GM12878 (cell line): ENCODE measurements at regions not wholly inside any gene's neighbourhood (a gene's known extent, or its start where the extent isn't known, plus 50 kb on each side); places are given as distances from the start of the nearest gene placed in this dataset.

Experiments
- ATAC-seq: fragments of 200-7000 bp; cut with Tn5 transposase; 3 replicates; pipeline ENCODE4 v1.9.1; 2020; ENCODE audit warnings: mild to moderate bottlenecking, moderate library complexity
- BruUV-seq: library from RNA; stranded (reverse); fragments of 400-500 nt; replicated peaks from 2 replicates; lab custom pipeline; 2021; lab: Mats Ljungman, UMichigan
- CTCF ChIA-PET: fragments of 300-600 bp; sonication (Branson Sonifier 250); formaldehyde crosslinking; extraction: SDS; loops from one replicate; lab custom pipeline; 2021; ENCODE audit warnings: inconsistent platforms; lab: Yijun Ruan, JAX
- POLR2A ChIA-PET: fragments of 350-600 bp; formaldehyde crosslinking; extraction: SDS; loops from one replicate; lab custom pipeline; 2021; ENCODE audit warnings: inconsistent platforms; lab: Charles Lee
- RAD21 ChIA-PET: fragments of 300-600 bp; sonication (Branson Sonifier 250); formaldehyde crosslinking; loops from one replicate; lab custom pipeline; 2023; ENCODE audit warnings: antibody characterized with exemption; ENCODE audit not compliant: unreplicated experiment; lab: Charles Lee
- SMC1A ChIA-PET: fragments of 300-600 bp; sonication (Branson Sonifier 250); formaldehyde crosslinking; loops from one replicate; lab custom pipeline; 2023; ENCODE audit not compliant: unreplicated experiment, uncharacterized antibody; lab: Charles Lee
- DNase-seq: peaks from one replicate; pipeline ENCODE4 v3.0.0-alpha.2; 2011; ENCODE audit warnings: low read depth, low spot score
- FAIRE-seq: peaks from 3 replicates; lab custom pipeline; 2011; peaks lifted over from hg19 to GRCh38; lab: Jason Lieb, UNC
- H2AFZ ChIP-seq: 2 replicates; pipeline ENCODE4 v1.6.0; 2011; ENCODE audit warnings: low read depth, low read length, control low read depth; ENCODE audit not compliant: control insufficient read depth
- H3K27ac ChIP-seq: 2 replicates; pipeline ENCODE4 v1.5.1; 2011; ENCODE audit warnings: control low read depth; ENCODE audit not compliant: control insufficient read depth, insufficient read depth
- H3K27me3 ChIP-seq, 2 experiments: replicated peaks in 1 of 2; 2 replicates each; pipeline versions ENCODE4 v1.6.0 to v1.6.1; 2011; ENCODE audit warnings: low read length in 1 of 2; ENCODE audit not compliant: control insufficient read depth in 2 of 2, insufficient read depth in 2 of 2
- H3K36me3 ChIP-seq, 2 experiments: 2 replicates each; pipeline ENCODE4 v1.5.1; 2011; ENCODE audit warnings: low read length in 1 of 2; ENCODE audit not compliant: control insufficient read depth in 2 of 2, insufficient read depth in 2 of 2
- H3K4me1 ChIP-seq: 2 replicates; pipeline ENCODE4 v1.6.1; 2011; ENCODE audit warnings: mild to moderate bottlenecking, low read length, moderate library complexity, mixed read lengths; ENCODE audit not compliant: control insufficient read depth, insufficient read depth
- H3K4me2 ChIP-seq: 2 replicates; pipeline ENCODE4 v1.6.0; 2011; ENCODE audit warnings: control low read depth; ENCODE audit not compliant: control insufficient read depth, insufficient read depth
- H3K4me3 ChIP-seq: fragments of 200-600 bp; sonication (generic); 2 replicates; pipeline ENCODE4 v1.5.1; 2016
- H3K79me2 ChIP-seq: 2 replicates; pipeline ENCODE4 v1.6.0; 2011; ENCODE audit warnings: low read length; ENCODE audit not compliant: control insufficient read depth, insufficient read depth
- H3K9ac ChIP-seq: 2 replicates; pipeline ENCODE4 v1.8.0; 2011; ENCODE audit warnings: low read length, control low read depth, mixed read lengths; ENCODE audit not compliant: control insufficient read depth, insufficient read depth
- H3K9me3 ChIP-seq: replicated peaks from 3 replicates; pipeline ENCODE4 v1.5.1; 2011; ENCODE audit warnings: mild to moderate bottlenecking, low read length; ENCODE audit not compliant: control insufficient read depth, insufficient read depth
- H4K20me1 ChIP-seq: 2 replicates; pipeline ENCODE4 v1.6.0; 2011; ENCODE audit not compliant: control insufficient read depth, insufficient read depth
- BHLHE40 ChIP-seq, 2 experiments: fragments of 450-650 bp in 1 of 2; IDR thresholded peaks; 2 replicates each; pipeline ENCODE4 v1.6.1; 2011 to 2017; ENCODE audit warnings: low read depth in 2 of 2, borderline replicate concordance in 1 of 2, improper control_type of control experiment in 1 of 2, low read length in 1 of 2, mild to moderate bottlenecking in 1 of 2
- CEBPB ChIP-seq, 2 experiments: fragments of 150-350 bp in 1 of 2; IDR thresholded peaks; 2 replicates each; pipeline ENCODE4 v1.6.1; 2012 to 2014; ENCODE audit warnings: low read depth in 2 of 2, low read length in 2 of 2, borderline replicate concordance in 1 of 2, inconsistent platforms in 1 of 2
- CHD2 ChIP-seq: IDR thresholded peaks from 2 replicates; pipeline ENCODE4 v1.6.1; 2011; ENCODE audit warnings: low read depth, low read length, improper control_type of control experiment, borderline replicate concordance
- FOS ChIP-seq: IDR thresholded peaks from 3 replicates; pipeline ENCODE4 v1.6.1; 2011; ENCODE audit warnings: borderline replicate concordance; ENCODE audit not compliant: insufficient read length; ENCODE audit errors: extremely low read depth
- GATAD2B ChIP-seq: fragments of 450-650 bp; conservative IDR thresholded peaks from 2 replicates; pipeline ENCODE4 v1.6.1; 2017; ENCODE audit warnings: low read depth, mild to moderate bottlenecking, moderate library complexity
- KAT2A ChIP-seq: conservative IDR thresholded peaks from 2 replicates; pipeline ENCODE4 v1.6.1; 2011; ENCODE audit warnings: low read depth, low read length; ENCODE audit not compliant: control insufficient read depth
- MTA2 ChIP-seq: fragments of 450-650 bp; IDR thresholded peaks from 2 replicates; pipeline ENCODE4 v1.6.1; 2016; ENCODE audit warnings: low read depth, mild to moderate bottlenecking, moderate library complexity
- NFYA ChIP-seq: IDR thresholded peaks from 2 replicates; pipeline ENCODE4 v1.6.1; 2011; ENCODE audit warnings: low read depth, mild to moderate bottlenecking, low read length, improper control_type of control experiment, borderline replicate concordance
- SMARCA5 ChIP-seq: fragments of 450-650 bp; IDR thresholded peaks from 2 replicates; pipeline ENCODE4 v1.6.1; 2017; ENCODE audit warnings: mild to moderate bottlenecking
- ZNF274 ChIP-seq: IDR thresholded peaks from one replicate; pipeline ENCODE4 v1.8.0; 2011; ENCODE audit not compliant: insufficient read length, insufficient read depth
- WGBS: methylation state at CpG from one replicate; pipeline ENCODE4 v1.1.6; 2016; ENCODE audit warnings: low lambda C conversion rate; ENCODE audit not compliant: insufficient replicate concordance, insufficient coverage; ENCODE audit errors: missing lambda C conversion rate; 5-methylcytosine and 5-hydroxymethylcytosine counted together
- in situ Hi-C: fragments of 300-500 bp; cut with MboI; formaldehyde crosslinking; loops from 9 replicates; pipeline ENCODE4 v1.14.3; 2018; ENCODE audit warnings: mixed read lengths
- intact Hi-C: fragments of 100-400 bp; cut with micrococcal nuclease; formaldehyde crosslinking; loops from one replicate; pipeline ENCODE4 v1.14.2; 2022; ENCODE audit not compliant: unreplicated experiment
- TF ChIP-seq, protein P1 (sequence below): fragments of 450-650 bp; IDR thresholded peaks from 2 replicates; pipeline ENCODE4 v1.6.1; 2016; ENCODE audit warnings: mild to moderate bottlenecking
- TF ChIP-seq, protein P2 (sequence below): fragments of 450-650 bp; IDR thresholded peaks from 2 replicates; pipeline ENCODE4 v1.6.1; 2016; ENCODE audit warnings: mild to moderate bottlenecking

DNA sequence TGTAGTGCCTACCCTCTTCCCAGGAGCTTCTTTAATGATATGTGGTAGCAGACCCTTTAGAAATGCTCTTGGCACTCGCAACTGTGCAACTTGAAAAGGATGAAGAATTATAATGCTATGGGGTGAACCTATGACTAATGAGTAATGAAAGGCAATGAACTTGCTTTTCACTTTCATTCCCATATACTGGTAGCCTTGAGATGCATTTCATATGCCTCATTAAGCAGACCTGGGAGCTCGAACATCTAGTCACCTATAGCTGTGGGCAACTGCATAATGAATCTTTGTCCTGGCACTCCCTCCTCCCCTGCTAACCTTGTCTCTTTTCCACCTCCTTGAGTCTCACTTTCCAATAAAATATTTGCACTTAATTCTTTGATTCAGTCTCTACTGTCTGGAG is 605.9 kb upstream of the DAB2 start:
- RAD21 ChIA-PET = no interaction called here
- CTCF ChIA-PET = interaction anchor here (1.0 kb wide), 1 partner anchor 82 kb away, joined by 3 read pairs; no protein-coding TSS in a partner anchor
- WGBS = 3% methylated on average over 2 of the region's 2 CpGs
- intact Hi-C loops (no loop called here), in situ Hi-C loops (no loop called here)
- Histone ChIP-seq H3K9me3 (no peaks in the 10 kb centered on the region), H3K4me1 (no peaks in the 10 kb centered on the region), H3K27me3 (no peaks in the 10 kb centered on the region), H3K79me2 (no peaks in the 10 kb centered on the region), H2AFZ (no peak overlapping the region), H3K4me2 (no peak overlapping the region), H3K27ac (no peak overlapping the region), H3K4me3 (no peak overlapping the region), H3K9ac (no peak overlapping the region), H4K20me1 (no peaks in the 10 kb centered on the region), H3K36me3 (no peaks in the 10 kb centered on the region)
- BruUV-seq = no TSS peak
- TF ChIP-seq KAT2A = no peak
- SMC1A ChIA-PET = interaction anchor here (1.0 kb wide), 1 partner anchor 13 kb away, joined by 4 read pairs; no protein-coding TSS in a partner anchor
- DNase-seq = no peak
- ATAC-seq = no peak
- FAIRE-seq = no peak
- POLR2A ChIA-PET = no interaction called here

DNA sequence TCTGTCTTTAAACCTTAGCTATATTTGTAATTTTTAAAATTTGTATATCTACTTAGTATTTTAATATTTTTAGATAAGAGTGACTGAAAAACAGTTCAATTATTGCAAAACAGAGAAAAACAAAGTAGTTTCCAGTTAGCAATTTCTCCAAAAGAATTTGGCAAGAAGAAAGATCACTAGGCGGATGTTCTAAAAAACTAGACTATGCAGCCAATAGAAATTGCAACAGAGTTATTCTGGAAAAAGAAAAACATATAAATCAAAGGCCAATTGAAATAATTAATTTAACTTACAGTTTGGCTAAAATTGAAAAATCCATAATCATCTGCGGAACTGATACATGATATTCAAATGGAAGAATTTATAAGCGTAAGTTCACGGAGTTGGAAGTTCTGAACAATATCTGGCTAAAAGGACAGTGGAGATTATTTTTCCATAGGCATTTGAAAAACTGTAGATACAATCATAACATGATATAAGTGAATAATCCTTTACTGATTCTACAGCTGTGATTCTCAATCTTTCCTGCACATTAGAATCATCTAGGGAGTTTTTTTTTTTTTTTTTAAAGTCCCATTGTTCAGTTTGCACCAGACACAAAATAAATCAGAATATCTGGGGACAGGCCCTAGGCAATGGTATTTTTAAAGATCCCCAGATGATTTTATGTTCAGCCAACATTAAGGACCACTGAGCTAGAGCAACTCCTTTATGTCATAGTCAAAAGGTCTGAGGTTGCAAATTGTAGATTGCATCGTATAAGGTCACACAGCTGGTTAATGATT is 605.1 kb upstream of the DAB2 start:
- intact Hi-C loops = loop anchor here (10.0 kb wide), 1 partner anchor 655 kb away; no protein-coding TSS in a partner anchor
- no peak for TF ChIP-seq FOS
- no peak for TF ChIP-seq ZNF274
- no peak for TF ChIP-seq MTA2
- TF ChIP-seq SMARCA5 = no peak
- TF ChIP-seq, protein P1, sequence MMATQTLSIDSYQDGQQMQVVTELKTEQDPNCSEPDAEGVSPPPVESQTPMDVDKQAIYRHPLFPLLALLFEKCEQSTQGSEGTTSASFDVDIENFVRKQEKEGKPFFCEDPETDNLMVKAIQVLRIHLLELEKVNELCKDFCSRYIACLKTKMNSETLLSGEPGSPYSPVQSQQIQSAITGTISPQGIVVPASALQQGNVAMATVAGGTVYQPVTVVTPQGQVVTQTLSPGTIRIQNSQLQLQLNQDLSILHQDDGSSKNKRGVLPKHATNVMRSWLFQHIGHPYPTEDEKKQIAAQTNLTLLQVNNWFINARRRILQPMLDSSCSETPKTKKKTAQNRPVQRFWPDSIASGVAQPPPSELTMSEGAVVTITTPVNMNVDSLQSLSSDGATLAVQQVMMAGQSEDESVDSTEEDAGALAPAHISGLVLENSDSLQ = no peak
- TF ChIP-seq, protein P2, sequence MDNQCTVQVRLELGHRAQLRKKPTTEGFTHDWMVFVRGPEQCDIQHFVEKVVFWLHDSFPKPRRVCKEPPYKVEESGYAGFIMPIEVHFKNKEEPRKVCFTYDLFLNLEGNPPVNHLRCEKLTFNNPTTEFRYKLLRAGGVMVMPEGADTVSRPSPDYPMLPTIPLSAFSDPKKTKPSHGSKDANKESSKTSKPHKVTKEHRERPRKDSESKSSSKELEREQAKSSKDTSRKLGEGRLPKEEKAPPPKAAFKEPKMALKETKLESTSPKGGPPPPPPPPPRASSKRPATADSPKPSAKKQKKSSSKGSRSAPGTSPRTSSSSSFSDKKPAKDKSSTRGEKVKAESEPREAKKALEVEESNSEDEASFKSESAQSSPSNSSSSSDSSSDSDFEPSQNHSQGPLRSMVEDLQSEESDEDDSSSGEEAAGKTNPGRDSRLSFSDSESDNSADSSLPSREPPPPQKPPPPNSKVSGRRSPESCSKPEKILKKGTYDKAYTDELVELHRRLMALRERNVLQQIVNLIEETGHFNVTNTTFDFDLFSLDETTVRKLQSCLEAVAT = no peak
- no peak for TF ChIP-seq CEBPB (IDR thresholded peaks at IDR 0.05; ENCODE audit: borderline replicate concordance in 1 of 2, low read depth in 2 of 2, low read length in 2 of 2)
- TF ChIP-seq NFYA = no peak
- no peak for TF ChIP-seq BHLHE40 (IDR thresholded peaks at IDR 0.05; ENCODE audit: borderline replicate concordance in 1 of 2, low read depth in 2 of 2, low read length in 1 of 2)
- TF ChIP-seq GATAD2B = no peak
- no peak for TF ChIP-seq CHD2

More for the DNA sequence above, 605.1 kb upstream of the DAB2 start:
- Histone ChIP-seq H4K20me1 (no peaks in the 10 kb centered on the region), H3K4me1 (no peaks in the 10 kb centered on the region), H3K4me2 (no peak overlapping the region), H3K27ac (no peak overlapping the region), H3K36me3 (no peaks in the 10 kb centered on the region), H3K4me3 (no peak overlapping the region), H3K79me2 (no peaks in the 10 kb centered on the region), H3K9ac (no peak overlapping the region), H3K9me3 (no peaks in the 10 kb centered on the region), H3K27me3 (no peaks in the 10 kb centered on the region), H2AFZ (no peak overlapping the region)
- in situ Hi-C loops = no loop called here
- no peak for DNase-seq
- no peak for FAIRE-seq
- no TSS peak for BruUV-seq
- ChIA-PET RAD21 (no interaction called here), SMC1A (interaction anchor here (0.6 kb wide), 1 partner anchor 354 kb away, joined by 3 read pairs; no protein-coding TSS in a partner anchor), CTCF (no interaction called here), POLR2A (no interaction called here)
- ATAC-seq = no peak
- 87% methylated on average over 5 of the region's 5 CpGs for WGBS
